ENCODE measurements at regions not wholly inside any gene's neighbourhood (a gene's known extent, or its start where the extent isn't known, plus 50 kb on each side); places are given as distances from the start of the nearest gene placed in this dataset.
A peak's percentile ranks its signal among the peaks of the same experiment; 100 is the strongest.

- peak; percentile 80 for TF ChIP-seq CTCF (IDR thresholded peaks at IDR 0.05; ENCODE audit: low read depth, low read length)
- no peak for TF ChIP-seq EZH2phosphoT487 (IDR thresholded peaks at IDR 0.05; ENCODE audit: low read depth)
Measured at GRCh38 chr18:5057386-5058348, 139.4 kb downstream of the AKAIN1 start.
